ENCODE measurements at regions not wholly inside any gene's neighbourhood (a gene's known extent, or its start where the extent isn't known, plus 50 kb on each side); places are given as distances from the start of the nearest gene placed in this dataset.

GRCh38 chr2:138110453-138111083 lies 146.3 kb downstream of the HNMT start:
- DNase-seq = no peak

GRCh38 chr2:138112536-138112935 lies 148.3 kb downstream of the HNMT start:
- no peak for DNase-seq
- Histone ChIP-seq H3K4me3 (no peak overlapping the region), H3K27ac (no peak overlapping the region), H3K36me3 (no peaks in the 10 kb centered on the region), H3K4me1 (no peaks in the 10 kb centered on the region), H3K27me3 (no peaks in the 10 kb centered on the region), H3K9me3 (no peaks in the 10 kb centered on the region)
- TF ChIP-seq, protein P1, sequence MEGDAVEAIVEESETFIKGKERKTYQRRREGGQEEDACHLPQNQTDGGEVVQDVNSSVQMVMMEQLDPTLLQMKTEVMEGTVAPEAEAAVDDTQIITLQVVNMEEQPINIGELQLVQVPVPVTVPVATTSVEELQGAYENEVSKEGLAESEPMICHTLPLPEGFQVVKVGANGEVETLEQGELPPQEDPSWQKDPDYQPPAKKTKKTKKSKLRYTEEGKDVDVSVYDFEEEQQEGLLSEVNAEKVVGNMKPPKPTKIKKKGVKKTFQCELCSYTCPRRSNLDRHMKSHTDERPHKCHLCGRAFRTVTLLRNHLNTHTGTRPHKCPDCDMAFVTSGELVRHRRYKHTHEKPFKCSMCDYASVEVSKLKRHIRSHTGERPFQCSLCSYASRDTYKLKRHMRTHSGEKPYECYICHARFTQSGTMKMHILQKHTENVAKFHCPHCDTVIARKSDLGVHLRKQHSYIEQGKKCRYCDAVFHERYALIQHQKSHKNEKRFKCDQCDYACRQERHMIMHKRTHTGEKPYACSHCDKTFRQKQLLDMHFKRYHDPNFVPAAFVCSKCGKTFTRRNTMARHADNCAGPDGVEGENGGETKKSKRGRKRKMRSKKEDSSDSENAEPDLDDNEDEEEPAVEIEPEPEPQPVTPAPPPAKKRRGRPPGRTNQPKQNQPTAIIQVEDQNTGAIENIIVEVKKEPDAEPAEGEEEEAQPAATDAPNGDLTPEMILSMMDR (IDR thresholded peaks at IDR 0.05) = no peak
- intact Hi-C loops (cut with DNase I) = no loop called here
- ATAC-seq = no peak

More at GRCh38 chr2:138110453-138111083, 146.3 kb downstream of the HNMT start:
- H3K9me3 ChIP-seq = no peaks in the 10 kb centered on the region
- no peak overlapping the region for H3K27ac ChIP-seq
- TF ChIP-seq, protein P1 (IDR thresholded peaks at IDR 0.05) = no peak
- no peaks in the 10 kb centered on the region for H3K36me3 ChIP-seq
- no peaks in the 10 kb centered on the region for H3K27me3 ChIP-seq
- no peaks in the 10 kb centered on the region for H3K4me1 ChIP-seq
- H3K4me3 ChIP-seq = no peak overlapping the region
- no peak for ATAC-seq
- intact Hi-C loops (cut with DNase I) = no loop called here

- Histone ChIP-seq H3K9me3 (no peaks in the 10 kb centered on the region), H3K4me1 (no peaks in the 10 kb centered on the region), H3K4me3 (no peak overlapping the region), H3K36me3 (no peaks in the 10 kb centered on the region), H3K27me3 (no peaks in the 10 kb centered on the region), H3K27ac (no peak overlapping the region)
- intact Hi-C loops (cut with DNase I) = no loop called here
- TF ChIP-seq, protein P1 (IDR thresholded peaks at IDR 0.05) = no peak
- DNase-seq (no peak), ATAC-seq (no peak)
Observed at GRCh38 chr2:138113871-138114525, 149.7 kb downstream of the HNMT start.

DNA sequence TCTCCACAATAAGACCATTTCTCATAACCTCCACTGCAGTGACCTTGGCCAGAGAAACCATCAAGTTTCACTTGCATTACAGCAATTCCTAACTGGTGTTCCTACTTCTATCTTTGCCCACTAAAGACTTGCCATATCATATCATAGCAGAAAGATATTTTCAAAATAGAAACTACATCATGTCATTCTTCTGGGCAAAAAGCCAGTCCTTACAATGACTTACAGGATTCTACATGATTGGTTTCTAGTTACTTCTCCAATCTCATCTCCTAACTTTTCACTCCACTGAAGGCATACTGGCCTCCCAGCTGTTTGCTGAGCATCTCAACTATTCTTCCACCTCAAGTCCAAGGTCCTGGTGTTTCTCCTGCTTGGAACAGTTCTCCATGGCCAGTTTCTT lies 151.4 kb downstream of the HNMT start:
- Histone ChIP-seq H3K4me3 (no peak overlapping the region), H3K27ac (no peak overlapping the region), H3K9me3 (no peaks in the 10 kb centered on the region), H3K4me1 (no peaks in the 10 kb centered on the region), H3K36me3 (no peaks in the 10 kb centered on the region), H3K27me3 (no peaks in the 10 kb centered on the region)
- no peak for ATAC-seq
- DNase-seq = no peak
- intact Hi-C loops (cut with DNase I) = no loop called here
- TF ChIP-seq, protein P1 (IDR thresholded peaks at IDR 0.05) = no peak

DNA sequence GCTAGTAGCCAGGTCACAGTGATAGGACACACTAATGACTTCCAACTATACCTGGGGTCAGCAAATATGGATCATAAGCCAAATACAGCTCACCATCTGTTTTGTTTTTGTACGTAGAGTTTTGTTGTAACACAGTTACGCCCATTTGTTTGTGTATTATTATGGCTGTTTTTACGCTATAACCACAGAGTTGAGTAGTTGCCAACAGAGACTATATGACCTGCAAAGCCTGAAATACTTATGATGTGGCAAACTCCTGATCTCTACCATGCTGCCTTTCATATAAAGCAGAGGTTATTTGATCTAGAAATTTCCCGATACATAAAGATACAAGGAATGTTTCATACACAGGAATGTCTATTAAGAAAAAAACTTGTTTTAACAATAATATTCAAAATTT lies 152.2 kb downstream of the HNMT start:
- TF ChIP-seq, protein P1 (IDR thresholded peaks at IDR 0.05) = no peak
- no peaks in the 10 kb centered on the region for H3K9me3 ChIP-seq
- ATAC-seq (no peak), DNase-seq (no peak)
- no peak overlapping the region for H3K4me3 ChIP-seq
- H3K27ac ChIP-seq = no peak overlapping the region
- H3K36me3 ChIP-seq = no peaks in the 10 kb centered on the region
- no peaks in the 10 kb centered on the region for H3K4me1 ChIP-seq
- intact Hi-C loops (cut with DNase I) = no loop called here
- no peaks in the 10 kb centered on the region for H3K27me3 ChIP-seq
